ENCODE measurements at regions not wholly inside any gene's neighbourhood (a gene's known extent, or its start where the extent isn't known, plus 50 kb on each side); places are given as distances from the start of the nearest gene placed in this dataset.

GRCh38 chr5:2381070-2381469 lies 370.4 kb downstream of the IRX2 start:
- no peak overlapping the region for H3K27ac ChIP-seq (ENCODE audit: low read depth, low read length)
- no peak for DNase-seq
- H3K27me3 Mint-ChIP-seq: peaks cover 0 to 1% of the 10 kb centered on the region in 2 donors
- H3K9me3 ChIP-seq (ENCODE audit: control insufficient read depth in 1 of 2, low read length in 2 of 2): no peaks in the 10 kb centered on the region
- peaks cover 0 to 5% (median 0%) of the 10 kb centered on the region in 8 donors for H3K9me3 Mint-ChIP-seq
- CTCF ChIA-PET (ENCODE audit: partially characterized antibody): no interaction called here
- intact Hi-C loops (cut with micrococcal nuclease): no loop called here
- H3K36me3 Mint-ChIP-seq: no peaks in the 10 kb centered on the region
- H3K27ac Mint-ChIP-seq: no peak overlapping the region
- no peaks in the 10 kb centered on the region for H3K4me1 ChIP-seq (ENCODE audit: insufficient read depth, low read length)
- no peaks in the 10 kb centered on the region for H3K4me1 Mint-ChIP-seq
- no peak overlapping the region for H3K4me3 ChIP-seq (ENCODE audit: low read length in 2 of 2)
- no peaks in the 10 kb centered on the region for H3K27me3 ChIP-seq (ENCODE audit: insufficient read depth, low read length)
- POLR2A ChIA-PET (ENCODE audit: partially characterized antibody): no interaction called here
- no peak overlapping the region for H3K4me3 Mint-ChIP-seq
- no peaks in the 10 kb centered on the region for H3K36me3 ChIP-seq (ENCODE audit: insufficient read depth, low read length)

DNA sequence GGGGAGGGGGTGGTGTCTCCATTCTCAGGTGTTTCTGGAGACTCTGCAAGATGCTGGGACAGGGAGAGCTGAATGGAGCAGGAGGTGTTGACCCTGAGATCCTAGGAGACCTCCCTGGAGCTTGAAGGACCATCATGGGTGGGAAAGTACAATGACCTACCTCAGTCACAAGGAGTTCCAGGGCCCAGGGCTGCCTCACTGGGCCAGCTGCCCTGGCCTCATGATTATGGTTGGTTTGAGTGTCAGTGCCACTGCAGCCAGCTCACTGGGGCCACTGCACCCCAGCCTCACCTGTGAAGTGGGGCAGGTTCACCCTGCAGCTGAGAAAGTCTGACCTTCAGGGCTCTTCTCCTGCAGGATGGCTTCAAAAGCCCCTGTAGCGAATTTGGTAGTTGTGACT lies 372.5 kb downstream of the IRX2 start:
- Histone ChIP-seq H3K4me1 (ENCODE audit: insufficient read depth, low read length) (no peaks in the 10 kb centered on the region), H3K4me3 (ENCODE audit: low read length in 2 of 2) (no peak overlapping the region), H3K27me3 (ENCODE audit: insufficient read depth, low read length) (no peaks in the 10 kb centered on the region), H3K36me3 (ENCODE audit: insufficient read depth, low read length) (no peaks in the 10 kb centered on the region), H3K9me3 (ENCODE audit: control insufficient read depth in 1 of 2, low read length in 2 of 2) (no peaks in the 10 kb centered on the region), H3K27ac (ENCODE audit: low read depth, low read length) (no peak overlapping the region)
- POLR2A ChIA-PET (ENCODE audit: partially characterized antibody): no interaction called here
- H3K4me3 Mint-ChIP-seq: no peak overlapping the region
- CTCF ChIA-PET (ENCODE audit: partially characterized antibody): no interaction called here
- H3K27me3 Mint-ChIP-seq: peaks cover 0 to under 1% of the 10 kb centered on the region in 2 donors
- no peaks in the 10 kb centered on the region for H3K4me1 Mint-ChIP-seq
- intact Hi-C loops (cut with micrococcal nuclease): no loop called here
- peaks cover 0 to 5% (median 0%) of the 10 kb centered on the region in 8 donors for H3K9me3 Mint-ChIP-seq
- H3K36me3 Mint-ChIP-seq: no peaks in the 10 kb centered on the region
- H3K27ac Mint-ChIP-seq: no peak overlapping the region
- DNase-seq: no peak

GRCh38 chr5:2378108-2378507 lies 373.4 kb downstream of the IRX2 start:
- H3K27ac Mint-ChIP-seq: no peak overlapping the region
- Histone ChIP-seq H3K4me1 (ENCODE audit: insufficient read depth, low read length) (no peaks in the 10 kb centered on the region), H3K36me3 (ENCODE audit: insufficient read depth, low read length) (no peaks in the 10 kb centered on the region), H3K27ac (ENCODE audit: low read depth, low read length) (no peak overlapping the region), H3K4me3 (ENCODE audit: low read length in 2 of 2) (no peak overlapping the region), H3K27me3 (ENCODE audit: insufficient read depth, low read length) (no peaks in the 10 kb centered on the region), H3K9me3 (ENCODE audit: control insufficient read depth in 1 of 2, low read length in 2 of 2) (no peaks in the 10 kb centered on the region)
- no peak for DNase-seq
- no peaks in the 10 kb centered on the region for H3K36me3 Mint-ChIP-seq
- peaks cover 0 to 8% (median 2%) of the 10 kb centered on the region in 8 donors for H3K9me3 Mint-ChIP-seq
- POLR2A ChIA-PET (ENCODE audit: partially characterized antibody): no interaction called here
- intact Hi-C loops (cut with micrococcal nuclease): no loop called here
- H3K4me3 Mint-ChIP-seq: no peak overlapping the region
- H3K27me3 Mint-ChIP-seq: no peaks in the 10 kb centered on the region
- no peaks in the 10 kb centered on the region for H3K4me1 Mint-ChIP-seq
- CTCF ChIA-PET (ENCODE audit: partially characterized antibody): no interaction called here

- ChIA-PET POLR2A (ENCODE audit: partially characterized antibody) (no interaction called here), CTCF (ENCODE audit: partially characterized antibody) (no interaction called here)
- Histone ChIP-seq H3K4me3 (ENCODE audit: low read length in 2 of 2) (no peak overlapping the region), H3K27ac (ENCODE audit: low read depth, low read length) (no peak overlapping the region), H3K4me1 (ENCODE audit: insufficient read depth, low read length) (no peaks in the 10 kb centered on the region), H3K9me3 (ENCODE audit: control insufficient read depth in 1 of 2, low read length in 2 of 2) (no peaks in the 10 kb centered on the region), H3K27me3 (ENCODE audit: insufficient read depth, low read length) (no peaks in the 10 kb centered on the region), H3K36me3 (ENCODE audit: insufficient read depth, low read length) (no peaks in the 10 kb centered on the region)
- Mint-ChIP-seq H3K4me3 (no peak overlapping the region), H3K27ac (no peak overlapping the region), H3K36me3 (no peaks in the 10 kb centered on the region), H3K27me3 (no peaks in the 10 kb centered on the region), H3K4me1 (no peaks in the 10 kb centered on the region), H3K9me3 (peaks cover 0 to 16% (median 7%) of the 10 kb centered on the region in 8 donors)
- intact Hi-C loops (cut with micrococcal nuclease): no loop called here
- DNase-seq: no peak
Observed at GRCh38 chr5:2376486-2376885, 375.0 kb downstream of the IRX2 start.

- Histone ChIP-seq H3K9me3 (ENCODE audit: control insufficient read depth in 1 of 2, low read length in 2 of 2) (no peaks in the 10 kb centered on the region), H3K4me3 (ENCODE audit: low read length in 2 of 2) (no peak overlapping the region), H3K27ac (ENCODE audit: low read depth, low read length) (no peak overlapping the region), H3K36me3 (ENCODE audit: insufficient read depth, low read length) (no peaks in the 10 kb centered on the region), H3K27me3 (ENCODE audit: insufficient read depth, low read length) (no peaks in the 10 kb centered on the region), H3K4me1 (ENCODE audit: insufficient read depth, low read length) (no peaks in the 10 kb centered on the region)
- intact Hi-C loops (cut with micrococcal nuclease): no loop called here
- Mint-ChIP-seq H3K9me3 (peaks cover 0 to 16% (median 7%) of the 10 kb centered on the region in 8 donors), H3K4me3 (no peak overlapping the region), H3K4me1 (no peaks in the 10 kb centered on the region), H3K36me3 (no peaks in the 10 kb centered on the region), H3K27ac (no peak overlapping the region), H3K27me3 (no peaks in the 10 kb centered on the region)
- ChIA-PET CTCF (ENCODE audit: partially characterized antibody) (no interaction called here), POLR2A (ENCODE audit: partially characterized antibody) (no interaction called here)
- no peak for DNase-seq
Observed at GRCh38 chr5:2375757-2376250, 375.7 kb downstream of the IRX2 start.

DNA sequence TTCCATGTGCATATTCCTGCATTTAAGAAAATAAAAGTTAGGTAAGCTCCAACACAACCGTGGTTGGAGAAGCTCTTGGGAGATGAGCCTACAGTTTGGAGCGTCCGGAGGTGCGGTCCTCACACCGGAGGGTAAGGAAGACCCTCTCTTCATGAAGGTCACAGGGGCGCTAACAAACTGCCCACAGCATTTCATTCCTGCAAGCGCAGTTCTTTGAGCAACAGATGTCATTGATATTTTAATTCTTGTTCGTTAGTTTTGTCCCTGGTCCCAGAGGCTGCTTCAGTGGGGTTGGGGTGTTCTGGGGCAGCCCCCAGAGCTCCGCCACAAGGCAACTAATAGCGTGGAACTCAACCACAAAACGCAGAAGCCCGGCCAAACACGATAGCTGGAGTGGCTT lies 376.2 kb downstream of the IRX2 start:
- Histone ChIP-seq H3K4me3 (ENCODE audit: low read length in 2 of 2) (no peak overlapping the region), H3K9me3 (ENCODE audit: control insufficient read depth in 1 of 2, low read length in 2 of 2) (no peaks in the 10 kb centered on the region), H3K36me3 (ENCODE audit: insufficient read depth, low read length) (no peaks in the 10 kb centered on the region), H3K27me3 (ENCODE audit: insufficient read depth, low read length) (no peaks in the 10 kb centered on the region), H3K4me1 (ENCODE audit: insufficient read depth, low read length) (no peaks in the 10 kb centered on the region), H3K27ac (ENCODE audit: low read depth, low read length) (no peak overlapping the region)
- intact Hi-C loops (cut with micrococcal nuclease): no loop called here
- H3K4me1 Mint-ChIP-seq: no peaks in the 10 kb centered on the region
- H3K9me3 Mint-ChIP-seq: peaks cover 0 to 12% (median 7%) of the 10 kb centered on the region in 8 donors
- ChIA-PET CTCF (ENCODE audit: partially characterized antibody) (no interaction called here), POLR2A (ENCODE audit: partially characterized antibody) (no interaction called here)
- no peaks in the 10 kb centered on the region for H3K36me3 Mint-ChIP-seq
- H3K27ac Mint-ChIP-seq: no peak overlapping the region
- H3K27me3 Mint-ChIP-seq: no peaks in the 10 kb centered on the region
- no peak for DNase-seq
- no peak overlapping the region for H3K4me3 Mint-ChIP-seq

DNA sequence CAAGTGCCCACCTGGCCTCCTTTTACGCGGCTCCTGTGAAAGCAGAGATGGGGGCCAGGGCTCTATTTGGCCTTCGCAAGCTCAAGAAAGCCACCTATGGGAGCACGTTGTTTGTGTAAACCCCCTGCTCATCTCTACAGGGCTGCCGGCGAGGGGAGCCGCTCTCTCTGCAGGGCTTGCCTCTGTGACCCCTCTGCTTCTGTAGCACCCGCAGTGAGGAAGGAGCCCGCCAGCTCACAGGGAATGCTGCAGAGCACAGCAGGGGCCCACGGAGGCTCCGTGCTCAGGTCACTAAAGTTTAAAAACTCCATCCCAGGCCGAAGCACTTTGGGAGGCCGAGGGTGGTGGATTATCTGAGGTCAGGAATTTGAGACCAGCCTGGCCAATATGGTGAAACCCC lies 376.8 kb downstream of the IRX2 start:
- Mint-ChIP-seq H3K36me3 (no peaks in the 10 kb centered on the region), H3K4me3 (no peak overlapping the region), H3K27me3 (no peaks in the 10 kb centered on the region), H3K4me1 (no peaks in the 10 kb centered on the region), H3K27ac (no peak overlapping the region), H3K9me3 (peaks cover 0 to 11% (median 7%) of the 10 kb centered on the region in 8 donors)
- intact Hi-C loops (cut with micrococcal nuclease): no loop called here
- Histone ChIP-seq H3K27ac (ENCODE audit: low read depth, low read length) (no peak overlapping the region), H3K9me3 (ENCODE audit: control insufficient read depth in 1 of 2, low read length in 2 of 2) (no peaks in the 10 kb centered on the region), H3K4me3 (ENCODE audit: low read length in 2 of 2) (no peak overlapping the region), H3K27me3 (ENCODE audit: insufficient read depth, low read length) (no peaks in the 10 kb centered on the region), H3K4me1 (ENCODE audit: insufficient read depth, low read length) (no peaks in the 10 kb centered on the region), H3K36me3 (ENCODE audit: insufficient read depth, low read length) (no peaks in the 10 kb centered on the region)
- ChIA-PET POLR2A (ENCODE audit: partially characterized antibody) (no interaction called here), CTCF (ENCODE audit: partially characterized antibody) (no interaction called here)
- DNase-seq: no peak

GRCh38 chr5:2373631-2374030 lies 377.8 kb downstream of the IRX2 start:
- ChIA-PET CTCF (ENCODE audit: partially characterized antibody) (no interaction called here), POLR2A (ENCODE audit: partially characterized antibody) (no interaction called here)
- H3K9me3 Mint-ChIP-seq: peaks cover 1 to 14% (median 9%) of the 10 kb centered on the region in 8 donors
- no peak overlapping the region for H3K4me3 Mint-ChIP-seq
- H3K4me1 ChIP-seq (ENCODE audit: insufficient read depth, low read length): no peaks in the 10 kb centered on the region
- H3K27me3 ChIP-seq (ENCODE audit: insufficient read depth, low read length): no peaks in the 10 kb centered on the region
- no peak overlapping the region for H3K27ac Mint-ChIP-seq
- no peaks in the 10 kb centered on the region for H3K36me3 ChIP-seq (ENCODE audit: insufficient read depth, low read length)
- H3K9me3 ChIP-seq (ENCODE audit: control insufficient read depth in 1 of 2, low read length in 2 of 2): no peaks in the 10 kb centered on the region
- H3K4me3 ChIP-seq (ENCODE audit: low read length in 2 of 2): no peak overlapping the region
- no peaks in the 10 kb centered on the region for H3K36me3 Mint-ChIP-seq
- H3K27ac ChIP-seq (ENCODE audit: low read depth, low read length): no peak overlapping the region
- DNase-seq: no peak
- H3K27me3 Mint-ChIP-seq: no peaks in the 10 kb centered on the region
- H3K4me1 Mint-ChIP-seq: no peaks in the 10 kb centered on the region
- intact Hi-C loops (cut with micrococcal nuclease): no loop called here

Measured in CD4-positive, alpha-beta memory T cell (primary cell).